Prostate gland (tissue), 2 donors: ENCODE measurements at regions not wholly inside any gene's neighbourhood (a gene's known extent, or its start where the extent isn't known, plus 50 kb on each side); places are given as distances from the start of the nearest gene placed in this dataset.
"Not testable (repeated sequence)": the region's sequence is repeated elsewhere in the genome, so short reads cannot be mapped to it uniquely, and the experiment has no call there.

Source experiments
- DNase-seq: peaks from one replicate; pipeline ENCODE4 v3.0.0-alpha.2; 2019; ENCODE audit warnings: low spot score
- H3K27ac ChIP-seq, 2 donors: fragments of 200-600 bp; sonication (generic); 2 replicates each; pipeline ENCODE4 v1.5.1; 2017 to 2019
- H3K27me3 ChIP-seq: fragments of 200-600 bp; sonication (generic); replicated peaks from 2 replicates; pipeline ENCODE4 v1.5.1; 2019; ENCODE audit not compliant: insufficient read depth
- H3K36me3 ChIP-seq, 2 donors: fragments of 200-600 bp; sonication (generic); 1 replicate in 1 of 2; 2 replicates in 1 of 2; pipeline versions ENCODE4 v1.5.1 to v1.8.1; 2017 to 2019
- H3K4me1 ChIP-seq: fragments of 200-600 bp; sonication (generic); replicated peaks from 2 replicates; pipeline ENCODE4 v1.5.1; 2019
- H3K4me3 ChIP-seq, 2 donors: fragments of 200-600 bp; sonication (generic); 2 replicates each; pipeline ENCODE4 v1.5.1; 2017 to 2019
- H3K9me3 ChIP-seq: fragments of 200-600 bp; sonication (generic); 2 replicates; pipeline ENCODE4 v1.5.1; 2017
- CTCF ChIP-seq, 4 experiments: fragments of 200-600 bp in 2 of 4; fragments of 450-650 bp in 2 of 4; sonication (generic) in 2 of 4; IDR thresholded peaks; 1 replicate in 3 of 4; 2 replicates in 1 of 4; pipeline ENCODE4 v1.5.1; 2016 to 2019; ENCODE audit warnings: antibody characterized with exemption in 4 of 4, mild to moderate bottlenecking in 2 of 4, moderate library complexity in 2 of 4
- POLR2A ChIP-seq: fragments of 450-650 bp; IDR thresholded peaks from one replicate; pipeline ENCODE4 v1.6.1; 2016; ENCODE audit warnings: antibody characterized with exemption, mild to moderate bottlenecking
- POLR2AphosphoS5 ChIP-seq: sonication (generic); formaldehyde crosslinking; IDR thresholded peaks from one replicate; pipeline ENCODE4 v1.6.1; 2017; ENCODE audit warnings: antibody characterized with exemption
- WGBS: methylation state at CpG from one replicate; pipeline ENCODE4 v1.1.5; 2018; 5-methylcytosine and 5-hydroxymethylcytosine counted together
- intact Hi-C: fragments of 100-400 bp; cut with DNase I; formaldehyde crosslinking; loops from one replicate; pipeline ENCODE4 v1.14.2; 2022

- DNase-seq, result no peak
- H3K4me3 ChIP-seq, result no peak overlapping the region
- H3K36me3 ChIP-seq, result no peaks in the 10 kb centered on the region
- H3K27ac ChIP-seq, result no peak overlapping the region
- no peaks in the 10 kb centered on the region for H3K27me3 ChIP-seq
- TF ChIP-seq POLR2A (no peak), POLR2AphosphoS5 (no peak), CTCF (IDR thresholded peaks at IDR 0.05) (no peak)
- WGBS, result 88% methylated on average over 2 of the region's 2 CpGs
- no peaks in the 10 kb centered on the region for H3K4me1 ChIP-seq
- intact Hi-C loops, result no loop called here
- H3K9me3 ChIP-seq, result no peaks in the 10 kb centered on the region
These were observed 393.5 kb downstream of the SATB2 start for GRCh38 chr2:199064201-199064600.

GRCh38 chr2:199057936-199058335, 399.8 kb downstream of the SATB2 start:
- WGBS, result 89% methylated on average over 2 of the region's 2 CpGs
- no peak for DNase-seq
- Histone ChIP-seq H3K27ac (no peak overlapping the region), H3K4me1 (no peaks in the 10 kb centered on the region), H3K27me3 (no peaks in the 10 kb centered on the region), H3K9me3 (no peaks in the 10 kb centered on the region), H3K4me3 (no peak overlapping the region), H3K36me3 (no peaks in the 10 kb centered on the region)
- intact Hi-C loops, result no loop called here
- TF ChIP-seq POLR2A, result no peak
- no peak for TF ChIP-seq CTCF (IDR thresholded peaks at IDR 0.05)
- no peak for TF ChIP-seq POLR2AphosphoS5

GRCh38 chr2:199055336-199055735, 402.4 kb downstream of the SATB2 start:
- WGBS, result 59% methylated on average over 2 of the region's 2 CpGs
- DNase-seq, result no peak
- intact Hi-C loops, result no loop called here

GRCh38 chr2:199042660-199043379, 414.9 kb downstream of the SATB2 start:
- no peaks in the 10 kb centered on the region for H3K36me3 ChIP-seq
- 81% methylated on average over 2 of the region's 2 CpGs for WGBS
- H3K4me3 ChIP-seq, result no peak overlapping the region
- H3K27ac ChIP-seq, result no peak overlapping the region
- DNase-seq, result no peak
- no peaks in the 10 kb centered on the region for H3K4me1 ChIP-seq
- intact Hi-C loops, result no loop called here
- no peak for TF ChIP-seq POLR2AphosphoS5
- TF ChIP-seq CTCF (IDR thresholded peaks at IDR 0.05), result no peak
- TF ChIP-seq POLR2A, result no peak
- H3K27me3 ChIP-seq, result no peaks in the 10 kb centered on the region
- H3K9me3 ChIP-seq, result no peaks in the 10 kb centered on the region

More at GRCh38 chr2:199055336-199055735, 402.4 kb downstream of the SATB2 start:
- Histone ChIP-seq H3K4me1 (no peaks in the 10 kb centered on the region), H3K27ac (no peak overlapping the region), H3K36me3 (no peaks in the 10 kb centered on the region), H3K27me3 (no peaks in the 10 kb centered on the region), H3K9me3 (no peaks in the 10 kb centered on the region), H3K4me3 (no peak overlapping the region)
- TF ChIP-seq POLR2A, result no peak
- TF ChIP-seq POLR2AphosphoS5, result no peak
- no peak for TF ChIP-seq CTCF (IDR thresholded peaks at IDR 0.05)

GRCh38 chr2:199040522-199040921, 417.2 kb downstream of the SATB2 start:
- H3K4me3 ChIP-seq, result no peak overlapping the region
- intact Hi-C loops, result no loop called here

GRCh38 chr2:199033761-199034160, 424.0 kb downstream of the SATB2 start:
- H3K27ac ChIP-seq, H3K9me3 ChIP-seq, DNase-seq, intact Hi-C loops, H3K36me3 ChIP-seq, H3K27me3 ChIP-seq, H3K4me3 ChIP-seq, H3K4me1 ChIP-seq: not testable (repeated sequence)
- WGBS, result 83% methylated on average over 3 of the region's 3 CpGs

More at GRCh38 chr2:199040522-199040921, 417.2 kb downstream of the SATB2 start:
- H3K4me1 ChIP-seq, result no peaks in the 10 kb centered on the region
- H3K27me3 ChIP-seq, result no peaks in the 10 kb centered on the region
- H3K27ac ChIP-seq, result no peak overlapping the region
- TF ChIP-seq POLR2AphosphoS5 (no peak), CTCF (IDR thresholded peaks at IDR 0.05) (no peak), POLR2A (no peak)
- DNase-seq, result no peak
- no peaks in the 10 kb centered on the region for H3K9me3 ChIP-seq
- no peaks in the 10 kb centered on the region for H3K36me3 ChIP-seq
- 49% methylated on average over 2 of the region's 2 CpGs for WGBS
